HepG2 (cell line): ENCODE measurements at regions not wholly inside any gene's neighbourhood (a gene's known extent, or its start where the extent isn't known, plus 50 kb on each side); places are given as distances from the start of the nearest gene placed in this dataset.

Experiments
- MAF1 ChIP-seq: sonication (generic); formaldehyde crosslinking; IDR thresholded peaks from 2 replicates; pipeline ENCODE4 v1.5.0; 2020; ENCODE audit warnings: missing genetic modification reagents, borderline replicate concordance
- NKX3-1 ChIP-seq: sonication (generic); formaldehyde crosslinking; IDR thresholded peaks from 2 replicates; pipeline ENCODE4 v1.5.0; 2020; ENCODE audit warnings: missing genetic modification reagents
- NR2F1 ChIP-seq, 2 experiments: fragments of 450-650 bp in 1 of 2; formaldehyde crosslinking in 1 of 2; IDR thresholded peaks; 2 replicates each; pipeline versions ENCODE4 v1.5.0 to v1.6.1; 2016 to 2020; ENCODE audit warnings: mild to moderate bottlenecking in 1 of 2, missing compliant biosample characterization in 1 of 2, missing genetic modification reagents in 1 of 2, moderate library complexity in 1 of 2
- PHF20 ChIP-seq: sonication (generic); formaldehyde crosslinking; IDR thresholded peaks from 2 replicates; pipeline ENCODE4 v1.5.0; 2020; ENCODE audit warnings: mild to moderate bottlenecking, missing genetic modification reagents
- RBM22 ChIP-seq: fragments of 200-400 bp; formaldehyde crosslinking; optimal IDR thresholded peaks from 2 replicates; pipeline ENCODE3; 2017; ENCODE audit warnings: mild to moderate bottlenecking, low read length, moderate library complexity
- SALL2 ChIP-seq: sonication (generic); formaldehyde crosslinking; IDR thresholded peaks from 2 replicates; pipeline ENCODE4 v1.8.1; 2023; ENCODE audit warnings: mild to moderate bottlenecking, missing genetic modification reagents, inconsistent platforms
- ZBTB40 ChIP-seq, 2 experiments: fragments of 450-650 bp in 1 of 2; sonication (generic) in 1 of 2; formaldehyde crosslinking in 1 of 2; IDR thresholded peaks; 2 replicates each; pipeline versions ENCODE4 v1.6.1 to v1.8.0; 2016 to 2022; ENCODE audit warnings: antibody characterized with exemption in 1 of 2, mild to moderate bottlenecking in 1 of 2, missing genetic modification reagents in 1 of 2
- ZFYVE20 ChIP-seq: sonication (generic); formaldehyde crosslinking; IDR thresholded peaks from 2 replicates; pipeline ENCODE4 v1.8.0; 2023; ENCODE audit warnings: low read depth, mild to moderate bottlenecking, moderate library complexity, missing genetic modification reagents, borderline replicate concordance
- ZNF275 ChIP-seq: sonication (generic); formaldehyde crosslinking; IDR thresholded peaks from 2 replicates; pipeline ENCODE4 v1.8.0; 2022; ENCODE audit warnings: missing genetic modification reagents, mild to moderate bottlenecking, inconsistent platforms, borderline replicate concordance
- ZNF414 ChIP-seq: sonication (generic); formaldehyde crosslinking; IDR thresholded peaks from 2 replicates; pipeline ENCODE4 v1.5.0; 2020; ENCODE audit warnings: missing genetic modification reagents
- ZNF547 ChIP-seq: sonication (generic); formaldehyde crosslinking; IDR thresholded peaks from 2 replicates; pipeline ENCODE4 v1.5.1; 2020; ENCODE audit warnings: mild to moderate bottlenecking, missing genetic modification reagents
- ZNF597 ChIP-seq: sonication (generic); formaldehyde crosslinking; IDR thresholded peaks from 2 replicates; pipeline ENCODE4 v1.5.0; 2020; ENCODE audit warnings: missing genetic modification reagents
- ZNF713 ChIP-seq: sonication (generic); formaldehyde crosslinking; IDR thresholded peaks from 2 replicates; pipeline ENCODE4 v1.4.0; 2020; ENCODE audit warnings: mild to moderate bottlenecking, missing genetic modification reagents
- ZNF816 ChIP-seq: sonication (generic); formaldehyde crosslinking; IDR thresholded peaks from 2 replicates; pipeline ENCODE4 v1.8.0; 2022; ENCODE audit warnings: missing genetic modification reagents, mild to moderate bottlenecking, borderline replicate concordance
- ZNF83 ChIP-seq: sonication (generic); formaldehyde crosslinking; IDR thresholded peaks from 2 replicates; pipeline ENCODE4 v1.4.0; 2020; ENCODE audit warnings: missing genetic modification reagents, mild to moderate bottlenecking, borderline replicate concordance
- ZNF878 ChIP-seq: sonication (generic); formaldehyde crosslinking; IDR thresholded peaks from 2 replicates; pipeline ENCODE4 v1.8.1; 2023; ENCODE audit warnings: mild to moderate bottlenecking, missing genetic modification reagents, moderate library complexity
- ZSCAN21 ChIP-seq: sonication (generic); formaldehyde crosslinking; IDR thresholded peaks from 2 replicates; pipeline ENCODE4 v1.8.0; 2022; ENCODE audit warnings: mild to moderate bottlenecking, missing genetic modification reagents, moderate library complexity, borderline replicate concordance

- TF ChIP-seq ZBTB40 (IDR thresholded peaks at IDR 0.05) (no peak), ZBTB40 (CRISPR knock-in tag; IDR thresholded peaks at IDR 0.05) (no peak; the same call in 1 of the 2 replicates), SALL2 (CRISPR knock-in tag) (no peak), ZFYVE20 (CRISPR knock-in tag) (no peak), RBM22 (no peak), MAF1 (CRISPR knock-in tag) (no peak), ZNF83 (CRISPR knock-in tag) (no peak), NR2F1 (CRISPR knock-in tag; IDR thresholded peaks at IDR 0.05) (no peak), ZNF547 (CRISPR knock-in tag) (no peak), ZSCAN21 (CRISPR knock-in tag) (no peak), ZNF816 (CRISPR knock-in tag) (no peak), NKX3-1 (CRISPR knock-in tag) (no peak), PHF20 (CRISPR knock-in tag) (no peak), ZNF275 (CRISPR knock-in tag) (no peak), ZNF713 (CRISPR knock-in tag) (no peak), ZNF878 (CRISPR knock-in tag) (no peak), ZNF597 (CRISPR knock-in tag) (no peak), ZNF414 (no peak)
These were observed 247.8 kb upstream of the SIX2 start (continued) for GRCh38 chr2:45256867-45257641.
